ENCODE measurements at regions not wholly inside any gene's neighbourhood (a gene's known extent, or its start where the extent isn't known, plus 50 kb on each side); places are given as distances from the start of the nearest gene placed in this dataset.

GRCh38 chr9:26755476-26755875 is 137.1 kb downstream of the CAAP1 start:
- POLR2A ChIA-PET = no interaction called here
- Histone ChIP-seq H3K4me1 (ENCODE audit: control insufficient read depth, insufficient read depth, low read length) (no peaks in the 10 kb centered on the region), H3K27ac (ENCODE audit: extremely low read depth, low read depth, low read length) (no peak overlapping the region), H3K36me3 (ENCODE audit: control insufficient read depth in 2 of 2, insufficient read depth in 1 of 2, low read length in 2 of 2) (no peaks in the 10 kb centered on the region), H3K9me3 (ENCODE audit: control insufficient read depth, insufficient read depth, low read depth, low read length) (no peaks in the 10 kb centered on the region), H3K4me3 (ENCODE audit: low read depth, low read length) (no peak overlapping the region)
- TF ChIP-seq PRDM2 (tag by site-specific recombination; IDR thresholded peaks at IDR 0.05; ENCODE audit: borderline replicate concordance) (no peak), PATZ1 (tag by site-specific recombination; IDR thresholded peaks at IDR 0.05) (no peak), ZSCAN4 (tag by site-specific recombination; IDR thresholded peaks at IDR 0.05) (no peak), MZF1 (tag by site-specific recombination; IDR thresholded peaks at IDR 0.05; ENCODE audit: borderline replicate concordance) (no peak), ZNF391 (tag by site-specific recombination; IDR thresholded peaks at IDR 0.05; ENCODE audit: borderline replicate concordance, low read depth) (no peak), KLF17 (tag by site-specific recombination; IDR thresholded peaks at IDR 0.05) (no peak), ZNF792 (tag by site-specific recombination; IDR thresholded peaks at IDR 0.05) (no peak), ZNF670 (tag by site-specific recombination; IDR thresholded peaks at IDR 0.05; ENCODE audit: low read depth) (no peak), ZSCAN30 (tag by site-specific recombination; IDR thresholded peaks at IDR 0.05) (no peak), ZNF112 (tag by site-specific recombination; IDR thresholded peaks at IDR 0.05) (no peak), ZNF624 (tag by site-specific recombination; IDR thresholded peaks at IDR 0.05) (no peak)
- CTCF ChIA-PET = interaction anchor here (0.6 kb wide), 1 partner anchor 200 kb away, joined by 6 read pairs; no protein-coding TSS in a partner anchor

GRCh38 chr9:26754509-26755164 is 138.0 kb downstream of the CAAP1 start:
- TF ChIP-seq ZNF416 (tag by site-specific recombination; IDR thresholded peaks at IDR 0.05) (no peak), ZNF311 (tag by site-specific recombination; IDR thresholded peaks at IDR 0.05; ENCODE audit: borderline replicate concordance) (no peak), ZBTB26 (tag by site-specific recombination; optimal IDR thresholded peaks at IDR 0.05) (no peak)
- Histone ChIP-seq H3K4me3 (ENCODE audit: low read depth, low read length) (no peak overlapping the region), H3K9me3 (ENCODE audit: control insufficient read depth, insufficient read depth, low read depth, low read length) (no peaks in the 10 kb centered on the region), H3K27ac (ENCODE audit: extremely low read depth, low read depth, low read length) (no peak overlapping the region), H3K4me1 (ENCODE audit: control insufficient read depth, insufficient read depth, low read length) (no peaks in the 10 kb centered on the region), H3K36me3 (ENCODE audit: control insufficient read depth in 2 of 2, insufficient read depth in 1 of 2, low read length in 2 of 2) (no peaks in the 10 kb centered on the region)
- ChIA-PET POLR2A (no interaction called here), CTCF (interaction anchor here (0.6 to 0.7 kb wide), 2 partner anchors 64 to 201 kb away, joined by 5 to 6 read pairs; no protein-coding TSS in a partner anchor)

All from HEK293 (cell line).